ENCODE measurements at regions not wholly inside any gene's neighbourhood (a gene's known extent, or its start where the extent isn't known, plus 50 kb on each side); places are given as distances from the start of the nearest gene placed in this dataset.
"Not testable (repeated sequence)": the region's sequence is repeated elsewhere in the genome, so short reads cannot be mapped to it uniquely, and the experiment has no call there.

DNA sequence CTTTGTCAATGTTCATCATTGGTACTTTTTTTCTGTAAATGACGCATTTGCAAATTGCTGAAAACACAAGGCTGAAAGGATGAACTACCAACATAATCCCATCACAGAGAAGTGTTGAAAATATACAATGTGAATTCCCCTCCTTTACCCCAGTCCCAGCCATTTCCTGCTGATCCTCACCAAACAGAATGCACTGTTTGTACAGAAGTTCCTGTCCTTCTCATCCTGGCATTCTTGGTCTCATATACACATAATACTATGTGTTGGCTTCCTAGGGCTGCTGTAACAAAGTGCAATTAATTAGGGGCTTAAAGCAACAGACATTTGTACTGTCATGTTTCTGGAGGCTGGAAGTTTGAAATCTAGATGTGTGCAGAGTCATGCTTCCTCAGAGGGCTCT is 836.2 kb upstream of the MGAT4C start:
- DNase-seq (ENCODE audit: low spot score), result no peak

GRCh38 chr12:87086118-87086891 is 830.1 kb upstream of the MGAT4C start:
- DNase-seq (ENCODE audit: low spot score), result no peak

DNA sequence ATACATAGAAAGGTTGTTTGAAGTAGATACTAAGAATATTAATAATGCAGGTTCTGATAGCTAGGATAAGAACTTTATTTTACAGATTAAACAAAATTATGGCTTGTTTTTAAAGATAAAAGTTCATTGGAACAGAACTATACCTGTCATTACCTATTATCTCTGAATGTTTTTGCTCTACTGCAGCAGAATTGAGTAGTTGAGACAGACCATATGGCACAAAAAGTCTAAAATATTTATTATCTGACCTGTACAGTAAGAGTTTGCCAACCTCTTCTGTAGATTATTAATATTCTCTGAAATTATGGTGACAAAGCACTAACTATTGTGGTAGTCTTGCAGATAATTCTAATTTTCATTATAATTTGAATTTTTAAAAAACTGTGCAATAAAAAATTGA is 829.1 kb upstream of the MGAT4C start:
- DNase-seq (ENCODE audit: low spot score), result no peak

DNA sequence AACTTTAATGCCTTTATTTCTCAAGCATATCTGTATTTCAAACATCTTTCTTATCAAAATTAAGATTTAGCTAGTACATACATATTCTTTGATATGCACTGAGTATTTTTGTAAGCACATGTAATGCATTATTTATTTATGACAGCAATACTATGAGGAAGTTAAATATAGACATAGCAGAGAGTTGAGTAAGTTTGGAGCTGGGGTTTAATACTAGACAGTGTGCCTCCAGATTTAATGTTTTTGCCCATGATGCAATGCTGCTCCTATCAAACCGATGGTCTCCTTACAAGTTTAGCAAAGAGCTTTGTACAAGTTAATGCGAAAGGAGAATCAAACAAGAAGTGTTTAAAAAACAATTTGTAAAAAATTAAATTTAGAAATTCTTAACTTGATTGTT is 826.6 kb upstream of the MGAT4C start:
- DNase-seq (ENCODE audit: low spot score), result no peak

- DNase-seq (ENCODE audit: low spot score), result no peak
Measured at GRCh38 chr12:87074781-87075180, 818.6 kb upstream of the MGAT4C start.

DNA sequence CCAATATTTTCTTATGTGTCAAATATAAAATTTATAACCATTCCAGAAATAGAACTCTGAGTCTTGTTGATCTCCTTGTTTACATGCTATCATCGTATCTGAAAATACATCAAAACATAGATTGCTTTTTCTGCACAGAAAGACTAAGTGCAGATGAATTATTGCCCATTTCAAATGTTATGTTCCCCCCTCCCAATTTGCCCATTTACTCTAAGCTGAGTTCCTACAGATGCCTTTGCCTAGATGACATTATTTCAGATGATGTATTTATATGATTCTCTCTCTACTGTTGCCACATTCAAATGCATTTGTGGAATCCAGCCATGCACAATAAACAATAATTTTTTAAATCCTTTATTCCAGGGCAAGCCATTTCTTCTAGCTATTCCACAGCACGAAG is 810.1 kb upstream of the MGAT4C start:
- DNase-seq (ENCODE audit: low spot score), result no peak

DNA sequence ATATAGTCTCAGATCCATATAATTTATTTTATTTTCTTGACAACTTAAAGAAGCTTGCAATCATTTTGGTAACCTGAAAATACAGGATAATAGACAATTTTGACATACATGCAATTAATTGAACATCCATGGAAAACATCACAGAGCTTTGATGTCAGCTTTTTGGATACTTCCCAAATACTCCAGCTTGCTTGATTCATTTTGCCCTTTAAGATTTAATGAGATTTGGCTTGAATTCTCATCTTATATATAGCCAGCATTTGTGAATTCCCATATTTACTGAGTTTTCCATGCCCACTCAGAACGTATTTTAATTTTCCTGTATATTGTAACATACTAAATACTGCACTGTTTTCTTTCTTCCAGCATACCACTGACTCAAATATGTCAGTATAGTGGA is 803.0 kb upstream of the MGAT4C start:
- no peak for DNase-seq (ENCODE audit: low spot score)

GRCh38 chr12:87054226-87054625 is 798.0 kb upstream of the MGAT4C start:
- DNase-seq (ENCODE audit: low spot score), result no peak

GRCh38 chr12:87051621-87052020 is 795.4 kb upstream of the MGAT4C start:
- no peak for DNase-seq (ENCODE audit: low spot score)

DNA sequence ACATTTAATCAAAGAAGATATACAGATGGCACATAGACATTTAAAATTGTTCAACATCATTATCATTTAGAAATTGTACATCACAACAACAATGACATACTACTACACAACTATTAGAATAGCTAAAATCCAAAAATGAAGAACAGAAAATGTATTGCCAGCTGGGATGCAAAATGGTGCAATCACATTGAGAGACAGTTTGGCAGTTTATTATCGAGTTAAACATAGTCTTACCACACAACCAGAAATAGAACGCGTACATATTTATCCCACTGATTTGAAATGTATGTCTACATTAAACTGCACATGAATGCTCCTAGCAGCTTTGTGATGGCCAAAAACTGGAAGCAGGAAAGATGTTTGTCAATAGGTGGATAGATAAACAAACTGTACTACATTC is 791.5 kb upstream of the MGAT4C start:
- DNase-seq (ENCODE audit: low spot score), result no peak

DNA sequence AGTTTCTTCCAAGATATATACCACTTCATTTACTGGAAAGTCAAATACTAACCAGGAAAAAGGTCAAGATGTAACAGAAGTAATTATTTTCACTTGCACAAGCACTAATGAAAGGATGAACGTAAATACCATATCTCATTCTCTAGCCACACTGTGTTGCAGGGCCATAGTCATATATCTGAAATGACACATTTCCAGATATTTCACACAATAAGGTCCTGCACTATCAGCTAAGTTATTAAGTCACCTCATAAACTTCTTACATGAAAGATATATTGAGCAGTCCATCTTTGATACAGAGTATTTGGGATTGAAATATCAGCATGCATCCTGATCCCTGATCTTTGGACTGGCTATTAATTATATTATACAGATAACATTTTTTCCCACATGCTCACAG is 783.3 kb upstream of the MGAT4C start:
- DNase-seq (ENCODE audit: low spot score), result no peak

- DNase-seq (ENCODE audit: low spot score), result no peak
Measured at GRCh38 chr12:87038098-87038497, 781.9 kb upstream of the MGAT4C start.

DNA sequence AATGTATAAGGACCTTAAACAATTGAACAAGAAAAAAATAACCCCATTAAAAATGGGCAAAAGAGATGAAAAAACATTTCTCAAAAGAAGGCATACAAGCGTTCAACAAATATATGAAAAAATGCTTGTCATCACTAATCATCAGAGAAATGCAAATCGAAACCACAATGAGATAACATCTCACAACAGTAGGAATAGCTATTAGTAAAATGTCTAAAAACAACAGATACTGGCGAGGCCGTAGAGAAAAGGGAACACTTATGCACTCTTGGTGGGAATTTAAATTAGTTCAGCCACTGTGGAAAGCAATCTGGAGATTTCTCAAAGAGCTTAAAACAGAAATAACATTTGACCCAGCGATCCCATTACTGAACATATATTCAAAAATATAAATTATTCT is 769.8 kb upstream of the MGAT4C start:
- DNase-seq (ENCODE audit: low spot score), result no peak

GRCh38 chr12:87021400-87021799 is 765.2 kb upstream of the MGAT4C start:
- no peak for DNase-seq (ENCODE audit: low spot score)

DNA sequence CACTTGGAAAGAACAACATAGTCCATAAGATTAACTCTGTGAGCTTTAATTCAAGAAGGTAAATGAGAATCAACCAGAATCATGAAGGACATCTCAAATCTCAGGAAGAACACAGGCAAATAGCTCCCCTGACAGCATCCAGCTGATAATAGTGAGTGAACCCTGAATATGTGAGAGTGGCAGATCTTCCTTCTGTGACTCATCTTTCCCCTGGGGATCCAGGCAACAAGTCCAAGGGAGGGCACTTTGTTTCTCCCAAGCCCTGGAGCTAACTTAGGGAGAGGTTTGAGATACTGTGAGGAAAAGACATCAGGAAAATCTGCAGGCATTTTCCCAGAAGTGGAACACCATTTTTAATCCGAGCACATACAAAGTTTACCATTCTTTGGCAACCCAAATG is 763.9 kb upstream of the MGAT4C start:
- no peak for DNase-seq (ENCODE audit: low spot score)

GRCh38 chr12:87015352-87015751 is 759.2 kb upstream of the MGAT4C start:
- DNase-seq (ENCODE audit: low spot score), result no peak

DNA sequence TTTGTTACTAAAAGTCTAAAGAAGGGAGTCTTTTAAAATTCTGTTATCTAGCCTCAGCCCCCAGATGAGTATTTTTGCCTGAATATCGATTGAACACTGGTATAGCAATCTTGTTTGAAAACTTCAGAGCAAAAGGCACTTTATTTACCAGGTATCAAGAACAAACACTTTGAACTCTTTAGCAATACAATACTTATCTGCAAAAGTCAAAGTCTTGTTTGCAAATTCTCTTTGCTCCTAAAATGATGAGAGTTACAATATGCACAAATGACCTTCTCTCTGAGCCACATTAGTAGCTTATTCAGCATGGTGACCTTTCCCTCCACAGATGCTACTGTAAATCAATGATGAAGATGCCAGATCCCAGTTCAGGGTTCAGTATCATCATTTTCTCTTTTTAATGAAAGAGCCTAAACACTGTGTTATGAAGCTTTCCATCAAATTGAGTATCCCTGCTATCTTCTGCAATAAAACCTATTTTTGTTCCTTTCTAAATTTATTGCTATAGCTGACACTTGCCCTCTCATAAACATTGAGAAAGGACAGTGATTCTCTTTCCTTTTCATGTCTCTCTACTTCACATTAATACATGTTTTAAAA is 752.7 kb upstream of the MGAT4C start:
- DNase-seq (ENCODE audit: low spot score), result no peak

DNA sequence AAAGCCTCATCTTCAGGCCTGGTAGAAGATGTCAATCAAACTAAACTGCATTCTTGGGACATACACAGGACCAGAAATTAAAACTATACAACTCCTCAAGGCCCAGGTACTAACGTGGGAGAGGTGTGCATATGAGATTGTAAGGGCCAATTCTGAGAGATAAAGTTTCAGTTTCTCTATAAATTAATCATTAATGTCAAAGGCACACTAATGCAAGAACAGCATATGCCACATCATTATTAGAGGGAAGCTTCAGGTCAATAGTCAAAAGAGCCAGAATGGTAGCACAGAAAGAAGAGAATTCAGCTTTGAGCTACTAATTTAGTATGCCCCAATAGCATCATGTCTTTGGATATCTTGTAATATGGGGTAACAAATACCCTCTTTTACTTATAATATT is 744.9 kb upstream of the MGAT4C start:
- no peak for DNase-seq (ENCODE audit: low spot score)

DNA sequence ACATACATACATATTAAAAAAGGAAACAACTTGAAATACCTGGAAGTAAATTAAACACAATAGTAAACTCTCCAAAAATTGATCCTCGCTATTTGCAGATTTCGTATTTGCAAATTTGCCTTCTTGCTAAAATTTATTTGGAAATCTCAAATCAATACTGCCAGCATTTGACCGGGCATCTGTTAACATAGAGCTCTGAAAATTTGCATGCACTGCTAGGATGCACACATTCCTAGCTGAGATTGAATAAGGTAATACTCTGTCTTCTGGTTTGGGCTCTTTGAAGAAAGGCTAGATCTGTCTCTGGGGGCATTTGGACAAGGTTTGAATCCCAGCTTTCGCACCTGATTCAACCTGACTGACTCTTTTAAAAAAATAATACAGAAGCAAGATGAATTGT is 729.1 kb upstream of the MGAT4C start:
- no peak for DNase-seq (ENCODE audit: low spot score)

GRCh38 chr12:86970595-86970994 is 714.4 kb upstream of the MGAT4C start:
- not testable (repeated sequence) for DNase-seq (ENCODE audit: low spot score)

- no peak for DNase-seq (ENCODE audit: low spot score)
Measured at GRCh38 chr12:86959766-86960458, 703.7 kb upstream of the MGAT4C start.

DNA sequence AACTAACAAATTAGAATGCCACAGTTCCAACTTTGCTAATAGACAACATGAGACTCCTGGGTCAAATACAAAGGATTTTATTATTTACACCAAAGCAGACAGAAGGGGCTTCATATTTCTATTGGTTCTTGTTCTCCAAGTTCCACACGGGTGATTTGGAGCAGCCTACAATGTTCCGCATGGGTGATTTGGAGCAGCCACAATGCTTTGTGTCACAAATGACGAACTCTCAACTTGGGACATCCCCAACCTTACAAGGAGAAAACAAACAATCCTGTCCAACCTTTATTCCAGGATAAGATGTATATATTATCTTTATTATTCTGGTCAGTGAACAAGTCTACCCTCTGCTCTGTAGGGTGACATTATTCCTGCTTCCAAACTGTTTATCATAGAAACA is 694.3 kb upstream of the MGAT4C start:
- DNase-seq (ENCODE audit: low spot score), result no peak

DNA sequence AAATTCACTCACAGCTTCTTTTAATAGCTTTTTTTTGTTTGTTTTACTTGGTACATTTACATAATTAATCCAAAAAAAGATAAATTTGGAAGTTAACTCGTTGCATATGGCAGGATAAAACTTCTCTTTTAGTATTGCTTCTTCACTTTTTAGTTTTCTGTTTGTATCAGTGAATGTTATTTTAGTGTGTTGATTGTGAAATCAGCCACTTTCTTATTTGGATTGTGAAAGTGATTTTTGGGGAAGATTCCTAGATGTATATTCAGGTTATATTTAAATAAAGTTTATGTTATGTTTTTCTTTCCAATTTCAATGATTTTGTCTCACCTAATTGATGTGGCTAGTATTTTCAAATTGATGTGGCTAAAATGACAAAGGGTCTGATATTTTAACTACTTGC is 693.9 kb upstream of the MGAT4C start:
- no peak for DNase-seq (ENCODE audit: low spot score)

GRCh38 chr12:86948851-86949250 is 692.7 kb upstream of the MGAT4C start:
- no peak for DNase-seq (ENCODE audit: low spot score)
